ENCODE measurements at regions not wholly inside any gene's neighbourhood (a gene's known extent, or its start where the extent isn't known, plus 50 kb on each side); places are given as distances from the start of the nearest gene placed in this dataset.

- H3K4me2 ChIP-seq (ENCODE audit: extremely low read depth, insufficient read depth, low read length): no peak overlapping the region
- H2AFZ ChIP-seq (ENCODE audit: low read length): no peak overlapping the region
- H3K36me3 ChIP-seq (ENCODE audit: control insufficient read depth, insufficient read depth, low read length): no peaks in the 10 kb centered on the region
- no peaks in the 10 kb centered on the region for H4K20me1 ChIP-seq (ENCODE audit: control insufficient read depth, extremely low read depth, insufficient read depth, low read length)
- H3K9me3 ChIP-seq (ENCODE audit: control insufficient read depth, insufficient read depth, low read depth, low read length): no peaks in the 10 kb centered on the region
- no peak overlapping the region for H3K27ac ChIP-seq (ENCODE audit: insufficient read depth, low read length)
- no peak overlapping the region for H3K9ac ChIP-seq (ENCODE audit: insufficient read depth, low read length)
- H3K27me3 ChIP-seq (ENCODE audit: control insufficient read depth, insufficient read depth, low read length): no peaks in the 10 kb centered on the region
- H3K79me2 ChIP-seq (ENCODE audit: control insufficient read depth, insufficient read depth, low read length): no peaks in the 10 kb centered on the region
- TF ChIP-seq EZH2 (IDR thresholded peaks at IDR 0.05; ENCODE audit: low read length, missing control alignments) (no peak), CTCF (conservative IDR thresholded peaks at IDR 0.05 in 1 of 2, IDR thresholded peaks at IDR 0.05 in 1 of 2; ENCODE audit: low read depth in 1 of 2, low read length in 2 of 2) (no peak)
- H3K4me3 ChIP-seq (replicated peaks in 1 of 4; ENCODE audit: control extremely low read depth in 1 of 4, insufficient read depth in 1 of 4, low read depth in 3 of 4, low read length in 4 of 4): no peak overlapping the region
- no peak for DNase-seq (ENCODE audit: low read depth in 2 of 2)
- no peaks in the 10 kb centered on the region for H3K4me1 ChIP-seq (ENCODE audit: control insufficient read depth, extremely low read depth, insufficient read depth, low read length)
Observed at GRCh38 chr2:2830576-2830975, 499.5 kb upstream of the MYT1L start.

GRCh38 chr2:2828774-2829368 lies 497.8 kb upstream of the MYT1L start:
- no peaks in the 10 kb centered on the region for H4K20me1 ChIP-seq (ENCODE audit: control insufficient read depth, extremely low read depth, insufficient read depth, low read length)
- H3K9ac ChIP-seq (ENCODE audit: insufficient read depth, low read length): no peak overlapping the region
- H3K36me3 ChIP-seq (ENCODE audit: control insufficient read depth, insufficient read depth, low read length): no peaks in the 10 kb centered on the region
- no peaks in the 10 kb centered on the region for H3K9me3 ChIP-seq (ENCODE audit: control insufficient read depth, insufficient read depth, low read depth, low read length)
- DNase-seq (ENCODE audit: low read depth in 2 of 2): no peak
- TF ChIP-seq CTCF (conservative IDR thresholded peaks at IDR 0.05 in 1 of 2, IDR thresholded peaks at IDR 0.05 in 1 of 2; ENCODE audit: low read depth in 1 of 2, low read length in 2 of 2): no peak
- no peak for TF ChIP-seq EZH2 (IDR thresholded peaks at IDR 0.05; ENCODE audit: low read length, missing control alignments)
- H3K79me2 ChIP-seq (ENCODE audit: control insufficient read depth, insufficient read depth, low read length): no peaks in the 10 kb centered on the region
- no peak overlapping the region for H2AFZ ChIP-seq (ENCODE audit: low read length)
- H3K27me3 ChIP-seq (ENCODE audit: control insufficient read depth, insufficient read depth, low read length): no peaks in the 10 kb centered on the region
- no peak overlapping the region for H3K4me3 ChIP-seq (replicated peaks in 1 of 4; ENCODE audit: control extremely low read depth in 1 of 4, insufficient read depth in 1 of 4, low read depth in 3 of 4, low read length in 4 of 4)
- H3K4me2 ChIP-seq (ENCODE audit: extremely low read depth, insufficient read depth, low read length): no peak overlapping the region
- no peak overlapping the region for H3K27ac ChIP-seq (ENCODE audit: insufficient read depth, low read length)
- no peaks in the 10 kb centered on the region for H3K4me1 ChIP-seq (ENCODE audit: control insufficient read depth, extremely low read depth, insufficient read depth, low read length)

- H3K9ac ChIP-seq (ENCODE audit: insufficient read depth, low read length): no peak overlapping the region
- no peak overlapping the region for H3K27ac ChIP-seq (ENCODE audit: insufficient read depth, low read length)
- no peak overlapping the region for H3K4me3 ChIP-seq (replicated peaks in 1 of 4; ENCODE audit: control extremely low read depth in 1 of 4, insufficient read depth in 1 of 4, low read depth in 3 of 4, low read length in 4 of 4)
- no peaks in the 10 kb centered on the region for H3K79me2 ChIP-seq (ENCODE audit: control insufficient read depth, insufficient read depth, low read length)
- H3K27me3 ChIP-seq (ENCODE audit: control insufficient read depth, insufficient read depth, low read length): no peaks in the 10 kb centered on the region
- H3K4me1 ChIP-seq (ENCODE audit: control insufficient read depth, extremely low read depth, insufficient read depth, low read length): no peaks in the 10 kb centered on the region
- no peak for DNase-seq (ENCODE audit: low read depth in 2 of 2)
- no peaks in the 10 kb centered on the region for H3K36me3 ChIP-seq (ENCODE audit: control insufficient read depth, insufficient read depth, low read length)
- no peaks in the 10 kb centered on the region for H4K20me1 ChIP-seq (ENCODE audit: control insufficient read depth, extremely low read depth, insufficient read depth, low read length)
- H2AFZ ChIP-seq (ENCODE audit: low read length): no peak overlapping the region
- H3K4me2 ChIP-seq (ENCODE audit: extremely low read depth, insufficient read depth, low read length): no peak overlapping the region
- no peaks in the 10 kb centered on the region for H3K9me3 ChIP-seq (ENCODE audit: control insufficient read depth, insufficient read depth, low read depth, low read length)
- TF ChIP-seq EZH2 (IDR thresholded peaks at IDR 0.05; ENCODE audit: low read length, missing control alignments) (no peak), CTCF (conservative IDR thresholded peaks at IDR 0.05 in 1 of 2, IDR thresholded peaks at IDR 0.05 in 1 of 2; ENCODE audit: low read depth in 1 of 2, low read length in 2 of 2) (no peak)
Observed at GRCh38 chr2:2827761-2828221, 496.7 kb upstream of the MYT1L start.

Measured in fibroblast of lung (primary cell).